SKM-1 treated with dmso at 0.1 percent for 144 hours (cell line): ENCODE measurements at regions not wholly inside any gene's neighbourhood (a gene's known extent, or its start where the extent isn't known, plus 50 kb on each side); places are given as distances from the start of the nearest gene placed in this dataset.

Experiments used
- DNase-seq: peaks from one replicate; lab custom pipeline; 2025; ENCODE audit not compliant: unreplicated experiment; lab: John Stamatoyannopoulos, UW

- no peak for DNase-seq
Measured at GRCh38 chr19:28859811-28860210, 353.1 kb downstream of the UQCRFS1 start.

DNA sequence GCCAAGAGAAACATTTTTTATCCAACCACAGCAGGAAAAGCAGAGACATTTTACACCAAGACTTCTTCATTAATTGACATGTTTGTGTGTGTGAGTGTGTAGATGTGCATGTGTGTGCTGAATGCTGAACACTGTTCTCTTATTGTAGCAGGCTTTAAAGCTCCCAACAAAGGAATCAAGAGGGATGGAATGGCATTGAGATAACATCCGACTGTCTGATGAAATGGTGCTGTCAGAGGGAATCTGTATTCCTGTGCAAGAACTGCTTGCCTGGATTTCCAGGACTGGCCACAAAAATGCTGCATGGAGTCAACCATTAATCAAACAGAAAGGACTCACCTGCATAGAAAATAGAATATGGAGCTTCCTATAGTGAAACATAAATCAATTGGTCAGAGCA, 354.0 kb downstream of the UQCRFS1 start:
- DNase-seq = no peak

DNA sequence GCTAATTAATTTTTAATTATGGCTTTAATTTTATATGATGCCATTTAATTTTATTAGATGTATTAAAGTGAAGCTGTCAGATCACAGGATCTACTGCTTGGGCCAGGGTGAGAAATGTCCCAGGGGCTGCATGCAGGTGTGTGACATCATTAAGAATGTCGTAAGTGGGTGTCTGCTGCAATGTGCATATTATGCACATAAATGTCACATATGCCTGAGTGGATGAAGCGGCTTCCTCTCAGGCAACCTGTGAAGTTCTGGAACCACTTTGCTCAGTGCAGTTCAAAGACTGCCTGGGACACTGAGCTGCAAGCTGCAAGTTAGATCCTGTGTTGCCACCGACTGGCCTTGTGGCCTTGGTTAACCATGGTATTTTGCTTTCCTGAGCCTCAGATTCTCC, 355.0 kb downstream of the UQCRFS1 start:
- no peak for DNase-seq

GRCh38 chr19:28855216-28855615, 357.7 kb downstream of the UQCRFS1 start:
- no peak for DNase-seq

DNA sequence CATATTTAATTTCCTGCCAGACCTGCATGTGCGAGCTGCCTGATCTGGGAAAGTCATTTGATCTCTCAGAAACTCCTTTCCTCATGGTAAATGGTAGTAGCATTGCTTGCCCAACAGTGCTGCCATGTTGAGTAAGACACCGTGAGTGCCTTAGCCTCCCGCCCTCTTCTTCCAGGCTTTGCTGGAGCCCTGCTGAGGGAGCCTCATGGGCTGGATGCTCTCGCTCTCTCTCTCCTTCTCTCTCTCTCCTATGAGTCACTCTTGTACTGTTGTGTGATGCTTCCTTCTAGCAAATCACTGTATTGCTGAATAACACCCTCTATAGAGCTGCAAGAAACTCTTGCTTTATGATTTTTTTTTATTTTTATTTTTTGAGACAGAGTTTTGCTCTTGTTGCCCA, 365.5 kb downstream of the UQCRFS1 start:
- DNase-seq = peak; percentile 24

DNA sequence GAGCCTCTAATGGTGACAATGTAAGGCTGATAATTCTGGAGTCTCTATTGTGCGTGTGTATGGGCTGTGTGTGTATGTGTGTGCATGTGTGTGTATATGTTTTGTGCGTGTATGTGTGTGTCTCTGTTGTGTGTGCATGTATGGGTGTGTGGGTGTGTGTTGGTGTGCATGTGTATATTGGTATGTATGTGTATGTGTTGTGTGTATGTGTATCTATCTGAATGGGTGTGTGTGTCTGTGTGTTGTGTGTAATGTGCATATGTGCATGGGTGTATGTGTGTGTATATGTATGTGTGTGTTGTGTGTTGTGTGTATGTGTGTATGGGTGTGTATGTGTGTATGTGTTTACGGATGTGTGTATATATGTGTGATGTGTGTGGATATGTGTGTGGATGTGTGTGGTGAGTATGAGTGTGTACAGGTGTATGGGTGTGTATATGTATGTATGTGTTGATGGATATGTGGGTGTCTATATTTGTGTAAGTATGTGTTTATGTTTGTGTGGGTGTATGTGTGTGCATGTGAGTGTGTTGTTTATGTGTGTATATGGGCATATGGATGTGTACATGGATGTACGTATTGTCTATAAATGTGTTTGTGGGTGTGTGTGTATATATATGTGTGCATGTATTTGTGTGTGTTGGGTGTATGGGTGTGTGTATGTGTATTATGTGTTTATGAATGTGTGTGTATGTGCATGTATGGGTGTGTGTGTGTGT, 366.7 kb downstream of the UQCRFS1 start:
- DNase-seq = no peak

GRCh38 chr19:28843761-28844492, 369.0 kb downstream of the UQCRFS1 start:
- DNase-seq = no peak

DNA sequence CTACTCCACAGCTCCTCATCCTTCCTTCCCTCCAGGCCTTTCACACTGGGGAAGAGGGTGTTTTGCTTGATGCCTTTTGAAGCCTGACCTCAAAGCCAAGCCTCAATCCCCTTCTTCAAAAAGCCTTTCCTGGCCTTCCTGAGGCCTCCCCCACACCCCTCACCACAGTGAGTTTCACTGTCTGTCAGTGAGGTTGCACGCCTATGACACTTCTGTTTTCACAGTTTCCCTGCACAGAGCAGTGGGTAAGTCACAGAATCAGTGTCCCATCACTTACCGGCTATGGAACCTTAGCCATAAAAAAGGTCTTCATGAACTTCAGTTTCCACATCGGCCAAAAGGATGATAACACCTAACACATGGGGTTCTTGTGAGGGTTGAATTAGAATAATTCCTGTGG, 371.4 kb downstream of the UQCRFS1 start:
- no peak for DNase-seq

DNA sequence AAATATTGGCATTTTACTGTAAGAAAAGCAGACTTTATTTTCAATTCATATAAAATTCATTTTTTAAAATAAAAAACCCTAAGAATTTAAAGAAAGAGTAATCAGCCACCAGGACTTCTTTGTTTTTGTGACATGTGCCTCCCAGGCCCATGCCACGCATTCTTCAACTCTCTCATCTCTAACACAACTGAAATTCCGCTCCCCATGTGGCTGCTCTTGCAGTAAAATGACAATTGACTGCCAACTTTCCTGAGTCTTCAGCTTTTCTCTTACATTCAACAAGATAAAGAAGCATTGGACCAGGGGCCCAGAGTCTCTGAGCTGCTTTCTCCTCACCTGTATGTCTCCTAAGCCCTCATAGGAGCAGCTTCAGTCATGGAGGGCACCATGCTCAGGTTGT, 372.1 kb downstream of the UQCRFS1 start:
- no peak for DNase-seq

DNA sequence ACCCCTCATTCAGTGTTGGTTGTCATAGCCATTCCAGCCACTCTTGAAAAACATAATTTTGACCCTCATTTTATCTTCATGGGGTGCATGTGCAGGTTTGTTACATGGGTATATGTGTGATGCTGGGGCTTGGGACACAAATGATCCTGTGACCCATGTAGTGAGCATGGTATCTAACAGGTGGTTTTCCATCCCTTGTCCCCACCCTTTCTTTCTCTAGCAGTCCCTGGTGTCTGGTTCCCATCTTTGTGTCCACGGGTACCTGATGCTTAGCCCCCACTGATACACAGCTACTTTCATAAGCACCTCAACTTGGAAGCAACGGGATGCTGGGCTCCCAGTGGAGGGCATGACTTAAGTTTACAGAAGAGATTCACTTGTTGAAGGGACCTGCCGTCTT, 373.5 kb downstream of the UQCRFS1 start:
- DNase-seq = no peak

- DNase-seq = no peak
Measured at GRCh38 chr19:28838909-28839308, 374.0 kb downstream of the UQCRFS1 start.

GRCh38 chr19:28836421-28836820, 376.5 kb downstream of the UQCRFS1 start:
- DNase-seq = no peak

- DNase-seq = no peak
Measured at GRCh38 chr19:28834996-28835395, 378.0 kb downstream of the UQCRFS1 start.

GRCh38 chr19:28831462-28831861, 381.5 kb downstream of the UQCRFS1 start:
- no peak for DNase-seq

- DNase-seq = no peak
Measured at GRCh38 chr19:28829762-28830161, 383.2 kb downstream of the UQCRFS1 start.

DNA sequence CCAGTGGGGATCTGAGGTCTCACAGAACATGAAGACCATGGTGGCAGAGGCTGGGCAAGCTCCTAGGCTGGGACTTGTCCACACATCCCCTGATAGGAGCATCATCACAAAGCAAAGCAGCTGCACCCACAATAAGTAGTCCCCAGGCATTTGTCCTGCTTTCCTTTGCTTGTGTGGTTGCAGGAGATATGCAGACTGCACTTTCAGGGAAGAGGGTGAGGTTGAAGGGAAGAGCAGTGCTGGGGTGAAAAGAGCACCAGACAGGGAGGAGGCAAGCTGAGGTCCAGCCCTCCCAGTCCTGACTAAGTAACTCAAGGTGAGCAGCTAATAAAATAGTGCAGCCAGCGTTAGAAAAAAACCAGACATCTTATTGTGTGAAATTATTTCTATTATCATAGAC, 383.6 kb downstream of the UQCRFS1 start:
- DNase-seq = no peak

DNA sequence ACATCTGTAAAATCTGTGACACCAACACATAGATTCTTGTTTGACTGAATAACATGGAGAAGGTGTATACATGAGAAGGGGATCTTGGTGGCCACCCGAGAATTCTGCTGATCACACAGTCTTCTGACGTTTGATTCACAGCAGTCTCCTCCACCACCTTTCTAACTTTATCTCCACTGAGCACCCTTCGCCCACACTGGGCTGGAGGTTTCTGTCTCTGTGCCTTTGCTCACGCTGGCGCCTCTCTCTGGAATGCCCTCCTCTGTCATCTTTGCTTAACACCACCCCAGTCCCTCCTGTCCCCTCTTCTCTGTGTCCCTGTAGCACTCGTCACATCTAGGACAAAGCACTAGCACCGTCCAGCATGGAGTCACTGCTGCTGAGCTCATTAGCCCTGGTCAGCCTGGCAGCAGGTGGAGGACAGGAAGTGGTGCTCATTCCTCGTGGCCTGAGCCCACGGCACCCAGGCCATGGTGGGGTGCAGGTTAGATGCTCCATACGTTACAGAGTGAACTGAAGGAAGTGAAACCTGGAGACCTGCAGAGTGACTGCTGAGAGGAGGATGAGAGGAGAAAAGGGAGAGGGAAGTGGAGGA, 384.6 kb downstream of the UQCRFS1 start:
- DNase-seq = no peak

DNA sequence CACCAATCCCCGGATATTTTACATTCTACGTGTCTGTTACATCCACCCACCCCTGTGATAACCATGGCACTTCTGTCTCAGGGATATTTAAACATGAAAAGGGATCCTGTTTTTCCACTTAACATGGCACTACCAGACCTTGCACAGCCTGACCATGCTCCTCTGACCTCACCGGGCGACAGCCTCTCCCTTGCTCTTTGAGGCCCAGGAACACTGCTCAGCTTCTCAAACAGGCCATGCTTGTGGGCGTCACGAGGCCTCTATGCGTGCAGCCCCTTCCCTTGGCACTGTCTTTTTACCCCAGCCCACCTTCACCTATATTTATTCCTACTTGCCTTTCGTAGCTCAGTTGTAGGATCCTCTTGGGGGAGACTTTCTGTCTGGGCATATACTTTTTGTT, 385.6 kb downstream of the UQCRFS1 start:
- DNase-seq = no peak

DNA sequence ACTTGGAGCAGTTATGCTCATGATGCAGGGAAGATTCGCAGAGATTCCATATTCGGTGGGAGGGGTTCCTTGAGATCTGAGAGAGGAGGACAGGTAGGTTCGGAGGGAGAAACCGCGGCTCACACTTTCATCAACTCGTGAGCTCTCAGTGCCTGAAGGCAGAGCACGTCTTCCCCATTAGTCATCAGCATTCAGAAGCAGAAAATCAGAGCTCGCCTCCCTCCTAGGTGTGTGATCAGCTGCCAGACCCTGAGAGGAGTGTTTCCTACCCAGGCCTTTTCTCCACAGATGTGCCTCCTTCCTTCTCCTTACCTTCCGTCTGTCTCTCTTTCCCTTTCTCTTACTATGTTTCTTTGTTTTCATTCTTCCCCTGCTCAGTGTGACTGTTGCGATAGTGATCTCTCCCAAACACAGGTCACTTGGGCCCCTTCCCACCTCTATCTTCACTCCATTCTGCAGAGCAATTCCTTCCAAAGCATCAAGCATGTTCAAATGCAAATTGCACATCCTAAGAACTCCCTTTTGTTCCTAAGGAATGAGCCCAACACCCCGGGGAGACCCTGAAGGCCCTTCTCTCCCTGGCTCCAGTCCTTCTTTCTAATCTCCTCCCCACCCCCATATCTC, 389.5 kb downstream of the UQCRFS1 start:
- DNase-seq = no peak

DNA sequence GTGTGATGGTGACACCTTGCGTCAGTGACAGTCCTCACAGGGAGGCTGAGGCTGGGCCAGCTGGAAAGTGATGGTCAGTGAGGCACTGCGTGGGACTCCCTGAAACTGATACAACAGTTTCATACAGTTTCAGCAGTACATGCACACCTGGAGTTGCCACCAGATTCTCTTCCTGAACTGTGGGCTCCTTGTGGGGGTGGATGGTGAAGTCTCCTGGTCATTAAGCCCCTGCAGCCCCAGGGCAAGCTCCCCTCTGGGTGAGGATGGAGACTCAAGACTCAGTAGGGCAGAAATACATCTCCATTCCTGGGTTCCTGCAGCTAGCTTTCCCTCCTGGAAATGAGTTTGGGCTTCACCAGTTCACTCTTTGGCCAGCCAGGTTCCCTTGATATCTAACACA, 392.7 kb downstream of the UQCRFS1 start:
- no peak for DNase-seq

DNA sequence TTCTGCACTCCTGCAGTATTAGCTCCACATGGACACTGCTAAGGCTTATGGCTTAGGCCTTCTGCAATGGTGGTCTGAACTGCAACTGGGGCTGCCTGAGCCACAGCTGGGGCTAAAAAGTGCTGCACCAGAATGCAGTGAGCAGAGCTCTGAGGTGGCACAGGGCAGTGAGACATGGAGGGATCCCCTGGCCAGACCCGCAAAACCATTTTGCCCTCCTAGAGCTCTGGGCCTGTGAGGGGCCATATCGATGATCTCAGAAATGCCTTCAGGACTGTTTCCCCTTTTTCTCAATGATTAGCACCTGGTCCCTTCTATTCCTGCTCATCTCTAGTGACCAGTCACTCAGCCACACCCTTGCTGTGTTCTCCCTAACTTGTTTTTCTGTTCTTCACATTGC, 397.7 kb downstream of the UQCRFS1 start:
- no peak for DNase-seq

DNA sequence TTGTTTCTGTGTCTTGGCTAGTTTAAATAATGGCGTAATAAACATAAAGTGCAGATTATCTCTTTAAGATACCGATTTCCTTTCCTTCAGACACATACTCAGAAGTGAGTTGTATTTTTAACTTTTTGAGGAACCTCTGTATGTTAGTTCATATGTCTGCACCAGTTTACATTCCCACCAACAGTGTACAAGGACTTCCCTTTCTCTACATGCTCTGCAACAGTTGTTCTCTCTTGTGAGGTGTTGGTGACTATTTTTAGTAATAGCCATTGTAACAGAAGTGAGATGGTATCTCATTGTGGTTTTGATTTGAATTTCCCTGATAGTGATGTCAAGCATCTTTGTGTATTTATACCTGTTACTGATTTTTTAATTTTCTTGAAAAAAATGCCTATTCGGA, 418.6 kb downstream of the UQCRFS1 start:
- peak; percentile 33 for DNase-seq
